ENCODE measurements at regions not wholly inside any gene's neighbourhood (a gene's known extent, or its start where the extent isn't known, plus 50 kb on each side); places are given as distances from the start of the nearest gene placed in this dataset.

DNA sequence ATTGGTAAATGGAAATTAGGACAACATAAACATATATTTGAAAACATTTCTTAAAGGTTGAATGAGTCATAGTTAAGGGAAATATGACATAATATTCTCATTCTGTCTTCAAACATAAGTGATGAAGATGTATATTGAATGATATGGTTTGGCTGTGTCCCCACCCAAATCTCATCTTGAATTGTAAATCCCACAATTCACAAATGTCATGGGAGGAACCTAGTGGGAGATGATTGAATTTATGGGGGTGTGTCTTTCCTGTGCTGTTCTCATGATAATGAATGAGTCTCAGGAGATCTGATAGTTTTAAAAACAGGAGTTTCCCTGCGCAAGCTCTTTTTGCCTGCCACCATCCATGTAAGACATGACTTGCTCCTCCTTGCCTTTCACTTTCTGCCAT lies 104.4 kb upstream of the MPDZ start:
- DNase-seq (ENCODE audit: low read depth, low spot score), result no peak
- no peak overlapping the region for H3K4me3 ChIP-seq (ENCODE audit: low read depth, low read length)
- ChIA-PET CTCF (interaction anchor here (1.1 kb wide), 1 partner anchor 32 kb away, joined by 4 read pairs; no protein-coding TSS in a partner anchor), POLR2A (no interaction called here)
- TF ChIP-seq, protein P1, sequence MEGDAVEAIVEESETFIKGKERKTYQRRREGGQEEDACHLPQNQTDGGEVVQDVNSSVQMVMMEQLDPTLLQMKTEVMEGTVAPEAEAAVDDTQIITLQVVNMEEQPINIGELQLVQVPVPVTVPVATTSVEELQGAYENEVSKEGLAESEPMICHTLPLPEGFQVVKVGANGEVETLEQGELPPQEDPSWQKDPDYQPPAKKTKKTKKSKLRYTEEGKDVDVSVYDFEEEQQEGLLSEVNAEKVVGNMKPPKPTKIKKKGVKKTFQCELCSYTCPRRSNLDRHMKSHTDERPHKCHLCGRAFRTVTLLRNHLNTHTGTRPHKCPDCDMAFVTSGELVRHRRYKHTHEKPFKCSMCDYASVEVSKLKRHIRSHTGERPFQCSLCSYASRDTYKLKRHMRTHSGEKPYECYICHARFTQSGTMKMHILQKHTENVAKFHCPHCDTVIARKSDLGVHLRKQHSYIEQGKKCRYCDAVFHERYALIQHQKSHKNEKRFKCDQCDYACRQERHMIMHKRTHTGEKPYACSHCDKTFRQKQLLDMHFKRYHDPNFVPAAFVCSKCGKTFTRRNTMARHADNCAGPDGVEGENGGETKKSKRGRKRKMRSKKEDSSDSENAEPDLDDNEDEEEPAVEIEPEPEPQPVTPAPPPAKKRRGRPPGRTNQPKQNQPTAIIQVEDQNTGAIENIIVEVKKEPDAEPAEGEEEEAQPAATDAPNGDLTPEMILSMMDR (IDR thresholded peaks at IDR 0.05; ENCODE audit: insufficient read depth, low read length, missing control alignments), result no peak

DNA sequence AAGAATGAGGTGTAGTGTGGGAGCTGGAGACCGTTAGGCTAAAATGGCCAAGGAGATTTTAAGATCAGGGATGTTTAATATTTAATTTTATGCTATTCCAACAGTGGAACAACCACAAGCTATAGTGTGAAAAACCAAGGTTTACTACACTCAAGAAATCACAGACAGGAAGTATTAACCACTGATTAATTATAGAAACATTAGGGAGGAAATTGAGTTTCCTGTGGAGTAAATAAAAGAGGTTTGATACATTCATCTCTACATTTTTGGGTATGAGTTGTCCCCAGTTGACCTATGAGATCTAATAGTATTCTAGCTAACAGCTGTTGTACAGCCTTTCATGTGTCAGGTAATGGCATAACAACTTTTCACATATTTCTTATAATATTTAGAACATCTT lies 103.7 kb upstream of the MPDZ start:
- CTCF ChIA-PET, result interaction anchor here (1.1 kb wide), 1 partner anchor 32 kb away, joined by 4 read pairs; no protein-coding TSS in a partner anchor
- no peak for DNase-seq (ENCODE audit: low read depth, low spot score)
- TF ChIP-seq, protein P1 (IDR thresholded peaks at IDR 0.05; ENCODE audit: insufficient read depth, low read length, missing control alignments), result no peak
- POLR2A ChIA-PET, result no interaction called here
- H3K4me3 ChIP-seq (ENCODE audit: low read depth, low read length), result no peak overlapping the region

DNA sequence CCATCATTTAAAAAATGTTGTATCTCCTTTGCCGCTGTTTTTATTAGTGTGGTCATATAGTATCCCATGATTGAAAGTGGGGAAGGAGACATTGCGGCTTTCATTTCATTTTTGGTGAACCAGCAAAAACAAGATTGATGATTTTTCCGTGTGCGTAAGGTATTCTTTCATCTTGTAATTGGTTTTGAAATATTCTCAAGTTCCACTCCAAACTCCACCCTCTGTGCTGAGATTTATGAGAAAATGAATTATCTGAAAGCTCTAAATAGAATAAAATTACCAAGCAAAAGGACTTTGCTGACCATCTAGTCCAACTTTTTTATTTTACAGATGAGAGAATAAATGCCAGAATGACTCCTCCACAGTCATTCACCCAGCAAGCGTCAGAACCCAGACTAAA lies 103.1 kb upstream of the MPDZ start:
- no peak overlapping the region for H3K4me3 ChIP-seq (ENCODE audit: low read depth, low read length)
- TF ChIP-seq, protein P1 (IDR thresholded peaks at IDR 0.05; ENCODE audit: insufficient read depth, low read length, missing control alignments), result no peak
- ChIA-PET POLR2A (no interaction called here), CTCF (no interaction called here)
- no peak for DNase-seq (ENCODE audit: low read depth, low spot score)

DNA sequence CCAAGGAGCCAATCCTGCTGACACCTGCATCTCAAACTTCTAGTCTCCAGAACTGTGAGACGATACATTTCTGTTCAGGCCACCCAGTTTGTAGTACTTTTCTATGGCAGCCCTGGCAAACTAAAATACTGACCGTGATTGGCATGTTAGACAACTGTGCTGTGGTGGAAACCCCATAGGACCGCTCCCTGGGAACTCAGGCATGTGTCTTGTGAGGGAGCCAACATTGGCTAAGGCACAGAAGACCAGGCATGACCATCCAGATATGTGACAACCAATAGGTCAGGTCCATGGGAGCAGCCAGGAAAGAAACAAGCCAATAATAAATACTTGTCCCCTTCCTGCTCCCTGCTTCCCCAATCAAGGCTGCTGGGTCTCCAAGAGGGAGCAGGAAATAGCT lies 101.4 kb upstream of the MPDZ start:
- TF ChIP-seq, protein P1 (IDR thresholded peaks at IDR 0.05; ENCODE audit: insufficient read depth, low read length, missing control alignments), result no peak
- ChIA-PET POLR2A (no interaction called here), CTCF (no interaction called here)
- no peak for DNase-seq (ENCODE audit: low read depth, low spot score)
- no peak overlapping the region for H3K4me3 ChIP-seq (ENCODE audit: low read depth, low read length)

DNA sequence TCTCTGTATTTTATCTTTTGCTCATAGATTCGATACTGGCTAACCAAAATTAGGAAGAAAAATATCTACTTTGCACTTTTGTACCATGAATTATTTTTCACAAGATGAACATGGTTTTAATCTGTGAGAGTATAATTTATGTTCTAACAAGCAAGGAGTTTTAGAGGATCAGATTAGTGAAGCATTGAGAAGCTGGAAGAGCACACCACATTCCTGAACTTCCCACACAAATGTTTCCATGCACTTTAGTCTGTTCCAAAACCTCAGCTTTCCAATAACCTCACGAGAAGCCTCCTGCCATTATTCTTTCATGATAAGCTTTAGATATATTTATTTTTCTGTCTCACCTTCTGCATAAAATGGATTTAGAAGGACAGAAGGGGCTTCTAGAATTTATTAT lies 98.7 kb upstream of the MPDZ start:
- CTCF ChIA-PET, result no interaction called here
- POLR2A ChIA-PET, result no interaction called here
- DNase-seq (ENCODE audit: low read depth, low spot score), result no peak
- H3K4me3 ChIP-seq (ENCODE audit: low read depth, low read length), result no peak overlapping the region
- TF ChIP-seq, protein P1 (IDR thresholded peaks at IDR 0.05; ENCODE audit: insufficient read depth, low read length, missing control alignments), result no peak

DNA sequence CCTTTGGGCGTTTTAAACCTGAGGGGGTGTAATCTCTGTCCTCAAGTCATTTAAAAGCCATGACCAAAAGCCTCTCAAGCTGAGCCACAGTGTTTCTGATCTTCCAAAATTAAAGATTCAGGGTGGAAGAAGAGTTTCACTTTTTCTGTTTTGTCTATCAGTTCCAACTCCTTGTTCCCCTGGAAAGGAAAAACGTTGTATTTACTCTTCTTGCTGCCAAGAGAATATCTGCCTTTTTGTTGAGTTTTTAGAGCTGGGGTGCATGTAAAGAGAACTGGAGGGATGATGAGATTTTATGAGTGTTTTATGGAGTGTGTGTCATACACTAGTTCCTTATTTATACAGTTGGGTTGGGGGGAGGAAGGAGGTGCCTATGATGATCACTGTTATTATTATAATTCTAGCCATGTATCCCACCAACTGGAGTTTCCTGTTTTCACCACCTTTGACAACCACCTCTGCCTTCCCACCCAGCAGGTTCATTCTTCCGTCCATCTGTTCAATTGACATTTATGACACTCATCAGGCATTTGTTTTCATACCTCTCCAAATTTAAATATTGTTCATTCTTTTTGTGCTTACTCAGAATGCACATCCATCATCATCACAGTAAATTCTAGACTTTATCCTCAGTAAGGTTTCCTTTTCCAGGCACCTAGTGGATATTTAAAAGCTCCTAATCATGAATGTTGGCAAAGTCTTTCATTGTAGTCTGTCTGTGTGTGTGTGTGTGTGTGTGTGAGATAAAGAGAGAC lies 97.9 kb upstream of the MPDZ start:
- ChIA-PET POLR2A (no interaction called here), CTCF (no interaction called here)
- DNase-seq (ENCODE audit: low read depth, low spot score), result no peak
- TF ChIP-seq, protein P1 (IDR thresholded peaks at IDR 0.05; ENCODE audit: insufficient read depth, low read length, missing control alignments), result no peak
- no peak overlapping the region for H3K4me3 ChIP-seq (ENCODE audit: low read depth, low read length)

All from AG04449 (cell line).